ENCODE measurements at regions not wholly inside any gene's neighbourhood (a gene's known extent, or its start where the extent isn't known, plus 50 kb on each side); places are given as distances from the start of the nearest gene placed in this dataset.

DNA sequence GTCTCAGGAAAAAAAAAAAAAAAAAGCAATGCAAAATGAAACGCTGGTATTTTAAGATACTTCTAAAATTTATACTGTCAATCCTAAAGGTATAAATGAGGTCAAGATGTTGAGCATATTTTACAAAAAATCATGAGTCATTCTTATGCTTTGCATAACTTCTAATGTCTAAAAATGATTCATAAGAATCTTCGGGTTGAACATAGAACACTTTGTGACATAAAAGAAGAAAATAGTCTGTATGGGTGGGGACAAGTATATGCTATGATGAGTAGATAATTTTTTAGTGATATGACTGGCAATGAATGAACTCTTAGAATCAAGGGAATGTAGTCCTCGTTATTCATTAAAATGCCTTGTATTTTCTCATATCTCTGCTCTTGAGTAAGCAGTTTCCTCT is 416.9 kb upstream of the USP24 start:
- no peak for DNase-seq

DNA sequence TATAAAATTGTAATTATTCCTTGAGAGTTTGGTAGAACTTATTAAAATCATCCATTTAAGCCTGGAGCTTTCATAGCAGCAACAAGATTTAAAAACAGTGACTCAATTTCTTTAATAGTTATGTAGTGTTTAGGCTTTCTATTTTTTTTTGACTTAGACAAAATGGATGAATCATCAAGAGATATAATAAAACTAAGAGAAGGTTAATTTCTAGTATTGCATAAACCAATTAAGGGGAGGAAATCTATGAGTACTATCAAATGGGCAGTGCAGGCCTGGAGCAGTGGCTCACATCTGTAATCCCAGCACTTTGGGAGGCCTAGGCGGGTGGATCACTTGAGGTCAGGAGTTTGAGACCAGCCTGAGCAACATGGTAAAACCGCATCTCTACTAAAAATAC is 416.3 kb upstream of the USP24 start:
- no peak for DNase-seq

DNA sequence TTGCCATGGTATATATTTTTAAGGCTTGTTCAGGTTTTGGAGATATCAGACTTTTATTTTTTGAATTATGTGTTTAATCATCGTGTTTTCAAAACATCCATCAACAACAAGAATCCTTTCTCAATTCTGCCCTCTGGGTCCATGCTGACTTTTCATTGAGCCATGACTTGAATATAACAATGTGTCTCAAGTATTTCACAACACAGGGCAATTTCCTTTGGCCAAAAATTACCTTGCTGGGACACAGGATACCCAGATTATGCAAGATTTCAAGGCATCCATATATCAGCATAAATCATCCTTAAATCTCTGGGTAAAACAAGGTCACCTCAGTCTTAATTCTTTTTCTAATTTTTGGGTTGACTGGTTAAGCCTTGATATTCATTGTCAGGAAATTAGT is 411.2 kb upstream of the USP24 start:
- DNase-seq = no peak

DNA sequence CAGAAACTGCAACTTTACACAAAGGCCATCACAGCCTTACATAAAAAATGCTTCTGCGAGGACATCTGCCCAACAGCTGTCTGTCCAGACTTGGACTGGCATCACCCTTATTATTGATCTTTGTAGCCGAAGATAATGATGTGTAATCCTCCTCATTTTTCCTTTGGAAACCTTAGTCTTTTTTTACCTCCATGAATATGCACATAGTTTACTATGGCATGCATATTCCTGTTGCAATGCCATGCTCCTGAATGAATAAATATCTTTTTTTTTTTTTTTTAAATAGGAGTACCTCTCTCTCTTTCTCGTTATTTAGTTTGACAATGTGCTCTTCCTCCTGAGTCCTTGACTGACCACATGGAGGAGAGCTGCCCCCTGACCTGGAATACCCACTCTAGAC is 409.6 kb upstream of the USP24 start:
- no peak for DNase-seq

DNA sequence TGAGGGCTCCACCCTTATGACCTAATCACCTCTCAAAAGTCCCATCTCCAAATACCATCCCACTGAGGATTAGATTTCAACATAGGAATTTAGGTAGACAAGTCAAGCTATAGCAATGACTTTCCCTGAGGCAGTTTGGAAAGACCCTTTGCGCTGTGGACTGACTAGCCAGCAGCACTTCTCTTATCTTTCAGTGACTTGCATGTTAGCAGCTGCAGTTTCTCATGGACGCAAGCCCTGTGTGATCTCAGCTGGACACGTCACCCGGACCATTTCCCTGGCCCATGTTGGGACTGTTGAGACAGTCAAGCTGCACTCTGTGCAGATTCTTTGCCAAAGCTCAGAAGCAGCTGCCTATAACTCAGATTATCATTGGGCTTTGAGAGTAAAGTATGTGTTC is 408.1 kb upstream of the USP24 start:
- no peak for DNase-seq

DNA sequence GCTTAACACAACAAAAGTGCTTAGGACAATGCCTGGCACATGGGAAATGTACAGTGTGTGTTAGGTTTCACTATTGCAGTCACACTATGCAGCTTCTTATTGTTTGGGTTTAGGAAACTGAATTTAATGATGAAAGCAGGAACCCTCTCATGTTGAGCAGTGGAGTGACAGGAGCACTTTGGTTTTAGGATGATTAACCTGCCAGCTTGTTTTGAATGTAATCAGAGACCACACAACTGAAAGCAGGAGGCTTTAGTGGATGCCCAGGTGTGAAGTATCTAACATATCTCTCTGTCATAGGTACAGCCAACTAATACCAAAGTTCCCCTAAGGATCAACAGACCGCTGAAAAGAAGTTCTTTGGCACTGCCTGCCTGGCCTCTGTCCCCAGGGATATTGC is 406.9 kb upstream of the USP24 start:
- DNase-seq = no peak

DNA sequence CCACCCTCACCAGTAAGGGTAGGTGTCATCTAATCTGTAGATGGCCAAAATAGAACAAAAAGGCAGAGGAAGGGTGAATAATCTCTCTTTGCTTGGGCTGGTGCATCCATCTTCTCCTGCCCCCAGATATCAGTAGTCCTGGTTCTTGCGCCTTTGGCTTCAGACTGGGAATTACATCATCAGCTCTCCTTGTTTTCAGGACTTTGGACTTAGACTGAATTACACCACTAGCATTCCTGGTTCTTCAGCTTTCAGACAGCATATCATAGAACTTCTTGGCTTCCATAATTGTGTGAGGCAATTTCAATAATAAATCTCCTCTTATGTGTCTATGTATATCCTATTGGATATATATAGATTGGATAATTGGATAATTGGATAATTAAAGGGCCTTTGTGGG is 403.0 kb upstream of the USP24 start:
- DNase-seq = no peak

DNA sequence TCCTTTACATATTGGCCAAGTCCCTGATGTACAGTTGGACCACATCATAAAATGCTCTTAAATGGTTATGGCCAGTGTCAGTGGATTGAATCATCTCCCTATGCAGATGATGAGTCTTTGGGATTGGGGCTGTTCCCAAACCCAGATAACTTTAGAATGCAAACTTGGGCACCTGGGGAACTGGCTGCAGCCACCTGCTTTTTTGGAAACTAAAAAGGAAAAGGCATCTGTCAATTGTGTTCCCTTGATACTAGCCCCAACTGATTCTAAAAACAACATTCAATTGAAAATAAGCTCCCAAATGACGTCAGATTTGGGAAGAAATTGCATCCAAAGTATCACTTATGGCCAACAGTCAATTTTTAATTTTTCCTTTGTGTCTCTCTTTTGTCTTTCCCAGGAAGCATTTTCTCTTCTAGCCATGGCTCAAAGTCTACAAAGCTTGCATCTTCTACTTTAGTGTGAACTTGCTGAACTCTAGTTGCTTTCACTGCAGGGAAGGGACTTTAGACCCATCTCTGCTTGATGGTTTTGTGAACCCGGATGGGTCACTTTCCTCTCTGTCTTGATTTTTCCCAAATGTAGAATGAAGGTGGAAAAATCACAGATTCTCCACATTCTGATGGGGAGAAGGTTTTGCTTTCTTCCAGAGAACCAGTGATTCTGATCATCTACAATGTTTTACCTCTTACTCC is 402.3 kb upstream of the USP24 start:
- DNase-seq = no peak

DNA sequence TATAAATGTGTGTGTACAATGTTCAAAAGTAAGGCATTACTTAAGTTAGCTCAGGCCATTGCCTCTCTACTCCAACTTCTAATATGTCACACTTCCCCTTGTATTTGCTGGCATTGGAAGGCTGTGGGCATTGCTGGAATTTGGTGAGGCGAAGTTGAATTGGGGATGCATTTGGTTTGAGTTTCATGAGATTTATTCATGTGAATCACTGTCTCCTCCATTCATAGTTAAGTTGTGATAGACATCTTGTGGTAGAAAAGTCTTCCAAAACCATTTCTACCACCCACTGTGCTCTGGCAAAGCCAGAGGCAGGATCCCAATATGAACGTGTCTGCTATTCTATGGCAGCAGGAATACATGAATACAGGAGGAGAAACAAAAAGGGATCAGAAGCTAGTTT is 397.8 kb upstream of the USP24 start:
- DNase-seq = no peak

DNA sequence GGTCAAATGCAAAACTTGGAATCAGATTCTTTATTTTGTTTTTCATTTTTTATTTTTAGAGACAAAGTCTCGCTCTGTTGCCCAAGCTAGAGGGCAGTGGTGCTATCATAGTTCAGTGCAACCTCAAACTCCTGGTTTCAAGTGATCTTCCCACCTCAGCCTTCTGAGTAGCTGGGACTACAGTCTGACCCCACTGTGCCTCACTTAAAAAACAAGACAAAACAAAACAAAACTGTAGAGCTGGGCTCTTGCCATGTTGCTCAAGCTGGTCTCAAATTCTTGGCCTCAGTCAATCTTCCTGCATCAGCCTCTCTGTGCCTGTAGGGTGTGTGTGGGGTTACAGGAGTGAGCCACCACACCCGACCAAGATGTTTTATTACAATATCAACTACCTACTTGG is 396.0 kb upstream of the USP24 start:
- no peak for DNase-seq

DNA sequence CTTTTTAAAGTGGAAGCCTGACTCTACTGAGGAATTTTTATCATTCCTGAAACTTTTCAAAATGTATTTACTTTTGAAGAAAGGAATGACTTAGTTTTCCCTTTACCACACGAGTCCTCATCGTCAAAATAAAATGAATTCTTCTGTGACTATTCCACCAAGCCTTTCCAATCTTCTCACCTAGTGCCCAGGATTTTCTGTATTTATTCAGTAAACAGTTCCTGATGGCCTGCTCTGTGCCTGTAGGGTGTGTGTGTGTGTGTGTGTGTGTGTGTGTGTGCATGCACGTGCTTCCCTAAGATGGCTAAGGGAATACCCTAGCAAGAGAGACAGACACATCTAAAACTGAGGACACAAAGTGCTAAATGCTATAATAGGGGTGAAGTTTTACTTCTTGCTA is 395.0 kb upstream of the USP24 start:
- no peak for DNase-seq

DNA sequence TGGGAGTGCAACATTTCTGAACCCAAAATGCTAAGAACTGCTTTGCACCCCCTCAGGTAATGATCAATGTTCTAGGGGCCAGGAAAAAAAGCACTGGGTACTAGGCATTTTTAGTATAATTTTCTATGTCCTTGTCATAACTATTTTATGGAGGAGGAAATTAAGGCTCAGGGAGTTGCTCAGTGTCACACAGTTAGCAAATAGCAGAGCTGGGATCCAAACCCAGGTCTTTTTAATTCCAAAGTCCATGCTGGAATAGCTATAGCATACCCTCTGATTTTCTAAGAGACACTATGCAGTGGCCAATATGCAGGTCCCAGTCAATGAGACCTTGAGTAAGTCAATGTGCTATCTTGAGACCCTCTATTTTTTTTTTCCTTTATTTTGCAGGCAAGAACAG is 394.5 kb upstream of the USP24 start:
- no peak for DNase-seq

DNA sequence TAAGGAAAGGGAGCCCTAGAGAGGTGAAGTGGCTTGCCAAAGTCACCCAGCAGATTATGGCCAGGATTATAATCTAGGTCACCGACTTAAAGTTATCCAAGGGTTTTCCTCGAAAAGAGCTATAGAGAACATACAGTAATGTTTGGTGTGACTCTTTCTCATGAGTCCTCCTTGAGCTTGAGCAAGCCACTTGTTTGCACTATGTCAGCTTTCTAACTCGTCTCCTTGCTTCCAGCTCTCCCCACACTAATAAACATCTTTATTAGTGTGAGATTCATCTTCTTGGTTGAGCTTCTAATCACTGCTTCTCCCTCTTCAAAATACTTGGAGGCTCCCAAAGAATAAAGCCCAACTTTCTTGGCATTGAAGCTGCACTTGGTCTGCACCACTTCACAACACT is 390.0 kb upstream of the USP24 start:
- no peak for DNase-seq

DNA sequence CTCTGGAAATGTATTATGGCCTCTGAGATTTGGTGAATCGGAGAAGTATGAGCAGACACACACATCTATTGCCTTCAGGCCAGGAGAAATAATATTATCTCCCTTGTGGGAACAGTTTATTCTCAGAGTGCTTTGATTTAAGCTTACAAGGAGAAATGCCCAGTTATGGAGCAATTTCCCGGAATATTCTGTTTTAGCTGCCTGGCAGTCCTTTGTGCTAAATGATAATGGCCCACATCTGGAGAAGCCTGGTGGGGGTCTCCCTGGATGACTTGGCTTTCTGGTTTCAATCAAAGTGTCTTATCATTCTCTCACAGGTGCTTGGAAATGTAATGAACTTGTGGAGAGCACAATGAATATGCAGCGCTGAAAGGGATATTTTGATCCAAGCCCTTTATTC is 389.6 kb upstream of the USP24 start:
- no peak for DNase-seq

DNA sequence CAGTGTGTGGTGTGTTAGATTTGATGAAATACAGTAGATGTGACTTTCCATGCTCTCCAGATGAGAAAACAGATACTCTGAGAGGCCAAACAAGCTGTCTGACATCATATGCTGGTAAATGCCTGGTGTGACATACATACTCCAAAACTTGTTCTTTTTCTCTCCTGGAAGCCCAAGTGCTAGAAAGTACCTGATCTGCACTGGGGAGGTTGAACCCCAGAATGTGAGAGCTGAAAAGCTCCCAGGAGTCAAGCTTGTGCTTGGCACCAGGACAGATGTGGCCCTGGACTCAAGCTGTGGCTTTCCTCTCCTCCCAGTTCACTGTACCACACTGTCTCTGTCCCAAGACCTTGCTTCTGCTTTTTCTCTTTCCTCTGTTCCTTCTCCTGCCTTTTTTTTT is 389.0 kb upstream of the USP24 start:
- no peak for DNase-seq

DNA sequence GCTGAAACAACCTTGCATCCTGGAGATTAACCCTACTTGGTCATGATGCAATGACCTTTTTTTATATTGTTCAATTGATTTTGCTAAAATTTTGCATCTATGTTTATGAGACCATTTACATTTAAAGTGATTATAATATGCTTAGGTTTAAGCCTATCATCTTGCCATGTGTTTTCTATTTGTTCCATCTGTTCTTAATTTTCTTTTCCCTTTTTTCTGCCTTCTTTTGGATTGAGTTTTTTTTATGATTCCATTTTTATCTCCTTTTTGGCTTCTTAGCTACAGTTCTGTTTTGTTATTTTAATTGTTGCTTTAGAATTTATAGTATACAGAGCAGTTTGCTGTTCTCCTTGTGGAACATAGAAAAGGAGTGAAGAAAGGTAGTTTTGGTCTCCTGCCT is 385.1 kb upstream of the USP24 start:
- DNase-seq = no peak

DNA sequence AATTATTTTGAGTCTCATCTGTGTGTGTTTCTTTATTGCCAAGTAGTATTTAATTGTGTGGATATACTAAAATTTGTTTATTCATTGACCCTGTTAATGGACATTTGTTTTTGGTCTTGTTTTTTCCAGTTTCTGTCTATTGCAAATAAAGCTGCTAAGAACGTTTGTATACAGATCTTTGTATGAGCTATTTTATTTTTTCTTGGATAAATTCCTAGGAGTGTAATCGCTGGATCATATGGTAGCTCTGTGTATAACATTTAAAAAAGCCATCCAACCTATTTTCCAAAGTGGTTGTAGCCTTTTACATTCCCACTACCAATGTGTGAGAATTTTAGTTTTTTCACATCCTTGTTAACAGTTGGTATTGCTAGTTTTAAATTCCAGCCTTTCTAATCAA is 382.7 kb upstream of the USP24 start:
- no peak for DNase-seq

DNA sequence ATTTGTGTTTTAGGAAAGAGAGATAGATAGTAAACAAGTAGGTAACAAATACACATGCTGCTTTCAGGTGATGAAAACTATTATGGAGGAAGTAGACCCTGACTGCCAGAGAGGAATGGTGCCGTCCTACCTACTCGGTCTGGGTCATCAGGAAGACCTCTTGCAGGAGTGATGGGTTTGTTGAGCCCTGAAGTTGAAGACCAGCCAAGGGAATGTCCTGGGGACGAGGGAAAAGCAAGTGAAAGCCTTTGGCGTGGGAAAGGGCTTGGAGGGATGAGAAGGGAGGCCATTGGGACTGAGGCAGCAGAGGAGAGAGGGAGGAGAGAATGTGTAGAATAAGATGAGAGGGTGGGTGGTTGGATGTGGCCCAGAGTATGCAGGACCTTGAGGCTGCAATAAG is 379.5 kb upstream of the USP24 start:
- no peak for DNase-seq

DNA sequence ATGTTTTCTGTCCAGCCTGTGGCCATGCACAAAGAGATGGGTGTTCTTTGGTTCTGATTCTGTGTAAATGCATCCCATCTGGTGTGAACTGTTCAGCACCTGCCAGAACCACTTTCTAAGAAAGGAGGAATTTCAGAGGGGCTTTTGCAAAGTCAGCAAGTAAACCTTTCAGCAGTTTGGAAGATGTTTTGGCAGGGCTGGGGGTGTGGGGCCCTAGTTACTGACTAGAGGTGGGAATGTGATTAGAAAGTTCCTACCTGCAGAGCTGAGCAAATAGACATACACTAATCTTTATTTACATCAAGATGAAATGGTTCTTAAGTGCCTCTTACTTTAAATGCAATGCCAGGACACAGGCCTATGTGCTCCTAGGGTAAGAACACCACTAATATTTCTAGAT is 378.1 kb upstream of the USP24 start:
- DNase-seq = no peak

DNA sequence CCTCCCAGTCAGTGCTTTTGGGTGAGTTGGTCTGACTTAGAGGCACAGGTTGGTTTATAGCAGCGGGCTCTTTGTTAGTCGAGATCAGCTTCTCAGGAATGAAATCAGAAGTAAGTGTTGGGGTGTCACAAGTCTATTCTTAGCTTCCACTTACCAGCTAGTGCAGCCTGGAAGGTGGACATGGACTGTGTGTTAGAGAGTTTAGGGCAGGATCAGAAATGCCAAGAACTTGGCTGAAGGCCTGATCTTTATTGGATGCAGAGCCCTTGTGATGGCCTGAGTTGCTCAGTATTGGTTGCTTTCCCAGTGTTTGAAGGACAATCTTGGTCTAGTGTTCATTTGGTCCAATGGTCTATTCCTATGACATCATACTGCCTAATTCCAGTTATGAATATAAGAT is 377.0 kb upstream of the USP24 start:
- no peak for DNase-seq

DNA sequence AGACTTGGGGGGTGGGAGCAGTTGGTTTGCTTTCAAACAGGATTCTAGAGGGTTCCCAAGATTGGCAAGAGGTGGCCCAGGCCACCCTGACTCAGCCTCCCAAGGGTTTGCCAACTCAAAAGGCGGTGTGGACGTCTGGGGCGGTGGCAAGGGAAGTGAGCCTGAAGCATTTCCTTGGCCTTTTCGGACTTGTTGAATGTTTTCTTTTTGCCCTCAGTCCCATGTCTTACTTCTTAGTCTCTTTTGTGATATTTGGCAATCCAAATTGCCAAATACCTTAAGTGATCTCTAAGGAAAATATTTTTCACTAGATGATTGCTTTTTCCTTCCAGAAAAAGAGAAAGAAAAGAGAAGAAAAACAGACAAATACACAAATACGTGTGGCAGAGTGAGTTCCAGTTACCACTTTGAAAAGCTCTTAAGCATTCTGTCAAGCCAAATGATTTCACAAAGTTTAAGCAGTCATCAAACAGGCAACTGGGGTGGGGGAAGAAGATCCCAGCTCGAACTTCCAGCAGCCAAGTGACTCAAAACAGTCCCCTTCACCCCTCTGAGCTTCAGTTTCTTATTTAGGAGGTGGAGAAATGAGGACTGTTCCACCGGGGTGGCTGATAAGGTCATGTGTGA is 374.6 kb upstream of the USP24 start:
- DNase-seq = no peak

DNA sequence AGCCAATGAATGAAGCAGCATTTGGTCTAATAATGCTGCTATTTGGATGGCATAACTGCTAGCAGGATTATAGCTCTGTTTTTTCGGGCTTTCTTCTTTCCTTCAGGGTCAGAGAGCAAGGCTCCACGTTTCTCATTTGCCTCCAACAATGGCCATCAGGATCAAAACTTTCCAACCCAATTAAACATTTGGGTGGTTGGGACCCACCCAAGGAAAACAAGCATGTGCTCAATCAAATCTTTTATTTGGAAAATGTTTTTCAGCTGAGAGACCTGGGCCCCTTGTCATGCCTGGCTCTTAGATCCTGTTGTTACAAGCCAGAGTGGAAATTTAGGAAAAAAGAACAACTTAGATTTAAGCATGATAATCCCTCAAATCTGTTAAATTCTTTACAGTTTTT is 373.1 kb upstream of the USP24 start:
- DNase-seq = no peak

DNA sequence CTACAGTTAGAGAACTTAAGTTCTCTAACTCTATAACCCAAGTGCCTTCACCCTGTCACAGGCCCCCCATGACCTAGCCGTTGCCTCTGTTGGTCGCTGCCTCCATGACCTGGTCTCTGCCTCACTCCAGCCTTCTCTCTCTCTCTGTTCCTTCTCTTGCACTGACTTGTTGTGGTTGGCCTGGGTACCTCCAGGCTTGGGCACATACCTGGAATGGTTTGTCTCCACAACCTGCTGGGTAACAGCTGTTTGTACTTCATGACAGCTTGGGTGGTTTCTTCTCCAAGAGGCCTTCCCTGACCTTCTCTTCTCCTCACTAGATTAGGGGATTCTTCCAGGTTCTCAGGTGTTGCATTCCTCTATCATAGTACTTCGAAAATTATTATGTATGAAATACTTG is 371.6 kb upstream of the USP24 start:
- no peak for DNase-seq

DNA sequence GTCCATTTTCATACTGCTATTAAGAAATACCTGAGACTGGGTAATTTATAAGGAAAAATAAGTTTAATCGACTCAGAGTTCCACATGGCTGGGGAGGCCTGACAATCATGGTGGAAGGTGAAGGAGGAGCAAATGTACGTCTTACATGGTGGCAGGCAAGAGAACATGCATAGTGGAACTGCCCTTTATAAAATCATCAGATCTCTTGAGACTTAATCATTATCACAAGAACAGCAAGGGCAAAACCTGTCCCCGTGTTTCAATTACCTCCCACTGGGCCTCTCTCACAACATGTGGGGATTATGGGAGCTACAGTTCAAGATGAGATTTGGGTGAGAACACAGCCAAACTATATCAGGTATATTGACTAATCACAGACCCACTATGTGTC is 370.2 kb upstream of the USP24 start:
- no peak for DNase-seq
